WTC11 (cell line): ENCODE measurements at regions not wholly inside any gene's neighbourhood (a gene's known extent, or its start where the extent isn't known, plus 50 kb on each side); places are given as distances from the start of the nearest gene placed in this dataset.

Source experiments
- RELA ChIP-seq: sonication (generic); formaldehyde crosslinking; IDR thresholded peaks from 2 replicates; pipeline ENCODE4 v1.8.1; 2022; ENCODE audit warnings: missing genetic modification reagents, mild to moderate bottlenecking, borderline replicate concordance
- TF ChIP-seq, protein P1 (sequence below): sonication (generic); formaldehyde crosslinking; IDR thresholded peaks from 2 replicates; pipeline ENCODE4 v1.8.0; 2022; ENCODE audit warnings: missing genetic modification reagents
- TF ChIP-seq, protein P2 (sequence below): fragments of 250-450 bp; sonication (Bioruptor Pico); IDR thresholded peaks from 2 replicates; pipeline ENCODE4 v2.1.2; 2022; ENCODE audit warnings: mild to moderate bottlenecking, moderate library complexity

DNA sequence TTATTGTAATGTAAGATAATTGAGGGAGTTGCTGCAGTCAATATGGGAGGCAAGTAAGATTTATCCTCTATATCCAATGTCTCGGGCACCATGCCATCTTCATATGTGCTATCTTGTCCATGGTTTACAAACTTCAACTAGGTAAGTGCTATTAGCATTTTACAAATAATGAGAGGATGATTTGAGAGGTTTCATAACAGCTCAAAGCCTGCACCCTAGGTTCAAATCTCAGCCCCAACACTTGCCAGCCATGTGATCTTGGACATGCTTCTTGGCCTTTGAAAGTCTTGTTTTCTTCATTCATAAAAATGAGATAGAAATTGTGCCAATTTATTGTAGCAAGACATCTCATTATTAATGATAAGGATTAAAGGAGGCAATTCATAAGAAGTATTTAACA is 108.8 kb downstream of the RND3 start:
- TF ChIP-seq, protein P1, sequence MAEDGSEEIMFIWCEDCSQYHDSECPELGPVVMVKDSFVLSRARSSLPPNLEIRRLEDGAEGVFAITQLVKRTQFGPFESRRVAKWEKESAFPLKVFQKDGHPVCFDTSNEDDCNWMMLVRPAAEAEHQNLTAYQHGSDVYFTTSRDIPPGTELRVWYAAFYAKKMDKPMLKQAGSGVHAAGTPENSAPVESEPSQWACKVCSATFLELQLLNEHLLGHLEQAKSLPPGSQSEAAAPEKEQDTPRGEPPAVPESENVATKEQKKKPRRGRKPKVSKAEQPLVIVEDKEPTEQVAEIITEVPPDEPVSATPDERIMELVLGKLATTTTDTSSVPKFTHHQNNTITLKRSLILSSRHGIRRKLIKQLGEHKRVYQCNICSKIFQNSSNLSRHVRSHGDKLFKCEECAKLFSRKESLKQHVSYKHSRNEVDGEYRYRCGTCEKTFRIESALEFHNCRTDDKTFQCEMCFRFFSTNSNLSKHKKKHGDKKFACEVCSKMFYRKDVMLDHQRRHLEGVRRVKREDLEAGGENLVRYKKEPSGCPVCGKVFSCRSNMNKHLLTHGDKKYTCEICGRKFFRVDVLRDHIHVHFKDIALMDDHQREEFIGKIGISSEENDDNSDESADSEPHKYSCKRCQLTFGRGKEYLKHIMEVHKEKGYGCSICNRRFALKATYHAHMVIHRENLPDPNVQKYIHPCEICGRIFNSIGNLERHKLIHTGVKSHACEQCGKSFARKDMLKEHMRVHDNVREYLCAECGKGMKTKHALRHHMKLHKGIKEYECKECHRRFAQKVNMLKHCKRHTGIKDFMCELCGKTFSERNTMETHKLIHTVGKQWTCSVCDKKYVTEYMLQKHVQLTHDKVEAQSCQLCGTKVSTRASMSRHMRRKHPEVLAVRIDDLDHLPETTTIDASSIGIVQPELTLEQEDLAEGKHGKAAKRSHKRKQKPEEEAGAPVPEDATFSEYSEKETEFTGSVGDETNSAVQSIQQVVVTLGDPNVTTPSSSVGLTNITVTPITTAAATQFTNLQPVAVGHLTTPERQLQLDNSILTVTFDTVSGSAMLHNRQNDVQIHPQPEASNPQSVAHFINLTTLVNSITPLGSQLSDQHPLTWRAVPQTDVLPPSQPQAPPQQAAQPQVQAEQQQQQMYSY (CRISPR knock-in tag): no peak
- TF ChIP-seq, protein P2, sequence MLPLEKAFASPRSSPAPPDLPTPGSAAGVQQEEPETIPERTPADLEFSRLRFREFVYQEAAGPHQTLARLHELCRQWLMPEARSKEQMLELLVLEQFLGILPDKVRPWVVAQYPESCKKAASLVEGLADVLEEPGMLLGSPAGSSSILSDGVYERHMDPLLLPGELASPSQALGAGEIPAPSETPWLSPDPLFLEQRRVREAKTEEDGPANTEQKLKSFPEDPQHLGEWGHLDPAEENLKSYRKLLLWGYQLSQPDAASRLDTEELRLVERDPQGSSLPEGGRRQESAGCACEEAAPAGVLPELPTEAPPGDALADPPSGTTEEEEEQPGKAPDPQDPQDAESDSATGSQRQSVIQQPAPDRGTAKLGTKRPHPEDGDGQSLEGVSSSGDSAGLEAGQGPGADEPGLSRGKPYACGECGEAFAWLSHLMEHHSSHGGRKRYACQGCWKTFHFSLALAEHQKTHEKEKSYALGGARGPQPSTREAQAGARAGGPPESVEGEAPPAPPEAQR (CRISPR knock-in tag): no peak
- TF ChIP-seq RELA (CRISPR knock-in tag): no peak
